Neutrophil (primary cell): ENCODE measurements at regions not wholly inside any gene's neighbourhood (a gene's known extent, or its start where the extent isn't known, plus 50 kb on each side); places are given as distances from the start of the nearest gene placed in this dataset.

ENCODE experiments used
- H3K27ac ChIP-seq: fragments of 200-600 bp; sonication (generic); 2 replicates; pipeline ENCODE4 v1.5.1; 2016; ENCODE audit warnings: mild to moderate bottlenecking, moderate library complexity
- H3K27me3 ChIP-seq: fragments of 200-600 bp; sonication (generic); 2 replicates; pipeline ENCODE4 v1.6.0; 2016; ENCODE audit warnings: mild to moderate bottlenecking
- H3K36me3 ChIP-seq: fragments of 200-600 bp; sonication (generic); 2 replicates; pipeline ENCODE4 v1.5.1; 2017
- H3K4me1 ChIP-seq, 2 experiments: fragments of 200-600 bp in 1 of 2; sonication (generic) in 1 of 2; 1 replicate in 1 of 2; 2 replicates in 1 of 2; pipeline versions ENCODE4 v1.5.1 to v1.6.1; 2013 to 2016; ENCODE audit warnings: low read depth in 1 of 2, low read length in 1 of 2, mild to moderate bottlenecking in 1 of 2, moderate library complexity in 1 of 2; ENCODE audit not compliant: control insufficient read depth in 1 of 2, insufficient read depth in 1 of 2
- H3K4me3 ChIP-seq, 2 experiments: fragments of 200-600 bp in 1 of 2; sonication (generic) in 1 of 2; 1 replicate in 1 of 2; 2 replicates in 1 of 2; pipeline ENCODE4 v1.5.1; 2013 to 2016; ENCODE audit warnings: low read depth in 1 of 2, low read length in 1 of 2, mild to moderate bottlenecking in 1 of 2, moderate library complexity in 1 of 2
- H3K9me3 ChIP-seq: fragments of 200-600 bp; sonication (generic); 2 replicates; pipeline ENCODE4 v1.5.1; 2016
- TF ChIP-seq, protein P1 (sequence below): fragments of 200-600 bp; sonication (generic); IDR thresholded peaks from 2 replicates; pipeline ENCODE4 v1.5.1; 2016; ENCODE audit warnings: antibody characterized with exemption

GRCh38 chr13:54004026-54004699, 975.5 kb downstream of the OLFM4 start:
- TF ChIP-seq, protein P1, sequence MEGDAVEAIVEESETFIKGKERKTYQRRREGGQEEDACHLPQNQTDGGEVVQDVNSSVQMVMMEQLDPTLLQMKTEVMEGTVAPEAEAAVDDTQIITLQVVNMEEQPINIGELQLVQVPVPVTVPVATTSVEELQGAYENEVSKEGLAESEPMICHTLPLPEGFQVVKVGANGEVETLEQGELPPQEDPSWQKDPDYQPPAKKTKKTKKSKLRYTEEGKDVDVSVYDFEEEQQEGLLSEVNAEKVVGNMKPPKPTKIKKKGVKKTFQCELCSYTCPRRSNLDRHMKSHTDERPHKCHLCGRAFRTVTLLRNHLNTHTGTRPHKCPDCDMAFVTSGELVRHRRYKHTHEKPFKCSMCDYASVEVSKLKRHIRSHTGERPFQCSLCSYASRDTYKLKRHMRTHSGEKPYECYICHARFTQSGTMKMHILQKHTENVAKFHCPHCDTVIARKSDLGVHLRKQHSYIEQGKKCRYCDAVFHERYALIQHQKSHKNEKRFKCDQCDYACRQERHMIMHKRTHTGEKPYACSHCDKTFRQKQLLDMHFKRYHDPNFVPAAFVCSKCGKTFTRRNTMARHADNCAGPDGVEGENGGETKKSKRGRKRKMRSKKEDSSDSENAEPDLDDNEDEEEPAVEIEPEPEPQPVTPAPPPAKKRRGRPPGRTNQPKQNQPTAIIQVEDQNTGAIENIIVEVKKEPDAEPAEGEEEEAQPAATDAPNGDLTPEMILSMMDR: no peak
- H3K36me3 ChIP-seq: no peaks in the 10 kb centered on the region
- H3K4me3 ChIP-seq: no peak overlapping the region
- no peaks in the 10 kb centered on the region for H3K9me3 ChIP-seq
- no peaks in the 10 kb centered on the region for H3K27me3 ChIP-seq
- H3K4me1 ChIP-seq: no peaks in the 10 kb centered on the region
- H3K27ac ChIP-seq: no peak overlapping the region

- TF ChIP-seq, protein P1: no peak
- Histone ChIP-seq H3K36me3 (no peaks in the 10 kb centered on the region), H3K27ac (no peak overlapping the region), H3K4me3 (no peak overlapping the region), H3K9me3 (peaks cover 2% of the 10 kb centered on the region), H3K4me1 (no peaks in the 10 kb centered on the region), H3K27me3 (no peaks in the 10 kb centered on the region)
Measured at GRCh38 chr13:54016542-54016941, 987.9 kb downstream of the OLFM4 start.

- Histone ChIP-seq H3K27ac (no peak overlapping the region), H3K9me3 (peaks cover 2% of the 10 kb centered on the region)
- TF ChIP-seq, protein P1: no peak
Measured at GRCh38 chr13:54018485-54018884, 989.9 kb downstream of the OLFM4 start.

GRCh38 chr13:54029226-54029625, 1000.6 kb downstream of the OLFM4 start:
- TF ChIP-seq, protein P1: no peak
- H3K27me3 ChIP-seq: no peaks in the 10 kb centered on the region
- H3K4me1 ChIP-seq: no peaks in the 10 kb centered on the region
- H3K27ac ChIP-seq: no peak overlapping the region
- no peaks in the 10 kb centered on the region for H3K9me3 ChIP-seq
- no peaks in the 10 kb centered on the region for H3K36me3 ChIP-seq
- no peak overlapping the region for H3K4me3 ChIP-seq

More at GRCh38 chr13:54018485-54018884, 989.9 kb downstream of the OLFM4 start:
- Histone ChIP-seq H3K4me3 (no peak overlapping the region), H3K36me3 (no peaks in the 10 kb centered on the region), H3K4me1 (no peaks in the 10 kb centered on the region), H3K27me3 (no peaks in the 10 kb centered on the region)

GRCh38 chr13:54029720-54030119, 1001.1 kb downstream of the OLFM4 start:
- H3K27ac ChIP-seq: no peak overlapping the region
- H3K36me3 ChIP-seq: no peaks in the 10 kb centered on the region
- TF ChIP-seq, protein P1: no peak
- H3K9me3 ChIP-seq: no peaks in the 10 kb centered on the region
- no peaks in the 10 kb centered on the region for H3K27me3 ChIP-seq
- no peak overlapping the region for H3K4me3 ChIP-seq
- H3K4me1 ChIP-seq: no peaks in the 10 kb centered on the region
